IgD-negative memory B cell (primary cell): ENCODE measurements at regions not wholly inside any gene's neighbourhood (a gene's known extent, or its start where the extent isn't known, plus 50 kb on each side); places are given as distances from the start of the nearest gene placed in this dataset.
A peak's percentile ranks its signal among the peaks of the same experiment; 100 is the strongest.

Source experiments
- H3K27ac Mint-ChIP-seq, 3 donors: one replicate each; pipeline ENCODE4 v1.8.0; 2020 to 2022; ENCODE audit warnings: mild to moderate bottlenecking in 3 of 3, mixed read lengths in 3 of 3, moderate library complexity in 1 of 3
- H3K27me3 Mint-ChIP-seq: one replicate; pipeline ENCODE4 v1.8.0; 2021; ENCODE audit warnings: mixed read lengths
- H3K36me3 Mint-ChIP-seq: one replicate; pipeline ENCODE4 v1.8.0; 2020; ENCODE audit warnings: mild to moderate bottlenecking, mixed read lengths
- H3K4me1 Mint-ChIP-seq, 3 donors: one replicate each; pipeline ENCODE4 v1.8.0; 2020 to 2022; ENCODE audit warnings: mixed read lengths in 3 of 3, mild to moderate bottlenecking in 1 of 3
- H3K4me3 Mint-ChIP-seq, 4 donors: one replicate each; pipeline ENCODE4 v1.8.0; 2020 to 2022; ENCODE audit warnings: mild to moderate bottlenecking in 4 of 4, mixed read lengths in 4 of 4, moderate library complexity in 3 of 4
- H3K9me3 Mint-ChIP-seq, 3 donors: one replicate each; pipeline ENCODE4 v1.8.0; 2020 to 2021; ENCODE audit warnings: mixed read lengths in 3 of 3, mild to moderate bottlenecking in 1 of 3

DNA sequence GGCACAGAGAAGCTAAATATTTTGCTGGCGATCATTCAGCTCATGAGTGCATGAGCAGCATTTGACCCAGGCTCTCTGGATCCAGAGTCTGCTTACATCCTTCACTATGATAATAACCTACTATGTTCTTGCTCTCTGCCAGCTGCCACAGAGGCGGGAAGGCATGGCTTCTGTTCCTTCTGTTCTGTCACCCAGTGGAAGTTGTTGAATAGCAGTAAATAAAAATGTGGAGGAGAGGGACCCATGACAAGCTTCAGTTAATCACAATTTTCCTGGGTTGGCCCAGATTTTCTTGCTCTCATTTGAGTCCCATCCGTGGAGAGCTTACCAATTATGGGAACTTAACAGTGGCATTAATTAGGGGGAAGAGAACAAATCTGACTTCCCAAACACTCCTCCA, 250.1 kb upstream of the NOCT start:
- Mint-ChIP-seq H3K9me3 (no peaks in the 10 kb centered on the region), H3K4me1 (no peaks in the 10 kb centered on the region), H3K4me3 (no peak overlapping the region), H3K27me3 (peaks cover 3% of the 10 kb centered on the region), H3K36me3 (no peaks in the 10 kb centered on the region), H3K27ac (no peak overlapping the region)

DNA sequence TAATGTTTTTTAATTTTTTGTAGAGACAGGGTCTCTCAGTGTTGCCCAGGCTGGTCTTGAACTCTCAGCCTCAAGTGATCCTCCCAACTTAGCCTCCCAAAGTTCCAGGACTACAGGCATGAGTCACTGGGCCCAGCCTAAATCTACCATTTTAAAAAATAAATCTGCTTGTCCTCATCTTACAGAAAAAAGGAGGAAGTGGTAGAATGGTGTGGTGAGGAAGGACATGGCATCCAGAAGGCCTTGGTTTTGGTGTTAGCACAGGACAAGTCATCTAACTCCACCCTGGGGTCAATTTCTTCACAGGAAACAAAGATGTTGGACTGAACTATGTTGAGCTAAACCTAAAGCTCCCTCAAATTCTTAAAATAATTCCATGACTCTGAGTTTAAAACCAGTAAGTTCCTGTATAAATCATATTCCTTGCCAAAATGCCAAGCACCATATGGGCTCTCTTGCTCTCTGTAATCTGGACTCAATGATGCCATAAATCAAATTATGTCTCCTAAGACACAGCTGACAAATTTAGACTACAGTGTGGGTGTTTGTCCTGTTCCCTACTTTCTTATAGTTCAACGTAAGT, 253.9 kb upstream of the NOCT start:
- Mint-ChIP-seq H3K4me3 (no peak overlapping the region), H3K4me1 (no peaks in the 10 kb centered on the region), H3K9me3 (no peaks in the 10 kb centered on the region), H3K27ac (no peak overlapping the region), H3K27me3 (peaks cover 6% of the 10 kb centered on the region), H3K36me3 (no peaks in the 10 kb centered on the region)

DNA sequence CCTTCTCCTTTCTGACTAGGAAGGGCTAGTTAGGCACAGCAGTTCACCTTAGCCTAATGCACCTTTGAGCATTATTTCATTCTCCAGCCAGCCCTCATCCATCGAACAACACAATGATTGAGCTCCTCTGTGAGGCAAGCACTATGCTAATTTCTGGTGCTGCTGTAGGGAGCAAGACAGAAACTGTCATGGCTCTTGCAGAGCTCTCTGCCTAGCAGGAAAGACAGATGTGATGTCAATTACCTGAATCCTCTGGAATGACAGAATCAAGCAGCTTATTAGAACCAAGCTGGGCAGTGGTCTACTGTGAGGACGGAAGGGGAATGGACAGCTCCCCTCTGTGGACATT, 256.1 kb upstream of the NOCT start:
- Mint-ChIP-seq H3K27ac (no peak overlapping the region), H3K4me1 (no peaks in the 10 kb centered on the region), H3K27me3 (peaks cover 3% of the 10 kb centered on the region), H3K4me3 (no peak overlapping the region), H3K36me3 (no peaks in the 10 kb centered on the region), H3K9me3 (peaks cover 0 to 4% (median 0%) of the 10 kb centered on the region in 3 donors)

DNA sequence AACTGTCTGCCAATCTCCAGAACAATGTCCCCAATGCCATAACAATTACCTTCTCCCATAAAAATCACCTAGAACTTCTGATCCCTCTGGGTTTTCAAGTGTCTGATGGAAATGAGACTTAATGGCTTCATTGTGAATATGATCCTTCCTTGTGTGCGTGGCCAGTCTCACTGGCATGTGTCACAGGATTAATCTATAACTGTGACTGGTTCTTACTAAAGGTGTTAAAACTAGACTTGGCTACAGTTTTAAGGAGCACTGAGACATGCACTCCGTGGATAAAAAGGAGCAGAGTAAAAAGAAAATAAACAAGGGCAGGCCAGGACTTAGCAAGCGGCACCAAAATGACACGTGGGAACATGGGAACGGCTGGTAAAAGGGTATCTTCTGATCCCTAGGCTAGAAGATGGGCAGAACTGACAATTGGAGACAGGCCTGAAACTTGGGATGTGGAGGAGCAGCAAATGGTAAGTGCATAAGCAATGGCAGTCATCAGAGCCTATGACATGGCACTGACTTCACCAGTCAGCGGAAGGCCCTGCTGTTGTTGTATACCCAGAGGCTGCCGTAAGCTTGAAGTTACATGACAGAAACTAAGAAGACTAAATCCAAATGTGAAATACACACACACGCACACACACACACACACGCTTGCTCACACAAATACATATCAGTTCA, 256.6 kb upstream of the NOCT start:
- Mint-ChIP-seq H3K9me3 (peaks cover 0 to 4% (median 0%) of the 10 kb centered on the region in 3 donors), H3K4me3 (no peak overlapping the region), H3K27me3 (peaks cover 3% of the 10 kb centered on the region), H3K27ac (no peak overlapping the region), H3K4me1 (no peaks in the 10 kb centered on the region), H3K36me3 (no peaks in the 10 kb centered on the region)

DNA sequence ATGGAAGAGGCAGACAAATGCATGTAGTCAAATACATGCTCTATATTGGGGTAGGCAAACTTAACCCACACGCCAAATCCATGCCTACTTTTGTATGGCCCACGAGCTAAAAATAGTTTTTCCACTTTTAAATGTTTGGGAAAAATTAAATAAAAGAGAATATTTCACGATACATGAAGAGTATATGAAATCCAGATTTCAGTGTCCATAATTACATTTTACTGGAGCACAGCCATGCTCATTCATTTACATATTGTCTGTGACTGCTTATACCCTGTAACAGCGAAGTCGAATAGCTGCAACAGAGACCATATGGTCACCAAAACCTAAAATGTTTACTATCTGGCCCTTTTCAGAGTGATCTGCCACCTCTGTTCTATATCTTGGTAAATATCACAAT, 257.4 kb upstream of the NOCT start:
- no peaks in the 10 kb centered on the region for H3K4me1 Mint-ChIP-seq
- peaks cover 2 to 7% (median 4%) of the 10 kb centered on the region in 3 donors for H3K9me3 Mint-ChIP-seq

DNA sequence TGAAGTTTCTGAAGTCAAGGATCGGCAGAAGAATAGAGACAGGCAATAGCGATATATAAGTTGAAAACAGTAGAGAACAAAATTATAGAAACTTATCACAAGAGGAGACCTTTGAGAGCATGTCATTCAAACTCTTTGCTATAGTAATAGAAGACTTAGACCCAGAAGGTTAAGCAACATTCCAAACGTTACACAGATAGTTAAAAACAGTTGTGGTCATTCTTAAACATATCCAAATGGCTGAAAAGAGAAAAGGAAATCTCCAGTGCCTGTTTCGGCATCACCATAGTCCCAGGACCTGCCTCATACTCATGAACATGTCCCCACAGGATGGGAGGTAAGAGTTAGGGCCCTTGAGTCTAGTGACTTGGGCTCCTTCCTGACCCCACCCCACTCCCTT, 258.1 kb upstream of the NOCT start:
- peaks cover 3% of the 10 kb centered on the region for H3K27me3 Mint-ChIP-seq
- H3K4me1 Mint-ChIP-seq = no peaks in the 10 kb centered on the region
- H3K4me3 Mint-ChIP-seq = no peak overlapping the region
- H3K27ac Mint-ChIP-seq = no peak overlapping the region
- H3K9me3 Mint-ChIP-seq = peaks cover 3 to 15% (median 4%) of the 10 kb centered on the region in 3 donors
- H3K36me3 Mint-ChIP-seq = no peaks in the 10 kb centered on the region

More for the DNA sequence above, 257.4 kb upstream of the NOCT start:
- Mint-ChIP-seq H3K4me3 (no peak overlapping the region), H3K27ac (no peak overlapping the region), H3K27me3 (peaks cover 3% of the 10 kb centered on the region), H3K36me3 (no peaks in the 10 kb centered on the region)

DNA sequence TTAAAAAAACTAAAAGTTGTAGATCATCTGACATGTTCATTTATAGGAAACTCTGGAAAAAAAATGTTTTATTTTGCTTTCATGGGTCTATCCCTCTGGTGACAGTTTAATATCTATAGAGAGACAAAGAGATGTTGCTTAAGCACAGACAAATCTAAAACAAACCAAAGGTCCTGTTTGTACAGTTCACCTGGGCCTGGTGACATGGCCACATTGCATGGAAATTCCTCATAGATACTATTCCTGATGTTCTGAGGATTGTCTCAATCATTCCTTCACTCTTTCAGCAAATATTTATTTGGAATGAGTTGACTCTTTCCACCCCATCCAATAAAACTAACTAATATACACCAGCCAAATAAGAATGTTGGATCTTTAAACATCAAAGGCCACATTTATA, 259.1 kb upstream of the NOCT start:
- no peak overlapping the region for H3K4me3 Mint-ChIP-seq
- H3K9me3 Mint-ChIP-seq = peaks cover 3 to 19% (median 4%) of the 10 kb centered on the region in 3 donors
- H3K36me3 Mint-ChIP-seq = no peaks in the 10 kb centered on the region
- H3K27ac Mint-ChIP-seq = no peak overlapping the region
- no peaks in the 10 kb centered on the region for H3K4me1 Mint-ChIP-seq
- H3K27me3 Mint-ChIP-seq = peaks cover 3% of the 10 kb centered on the region

DNA sequence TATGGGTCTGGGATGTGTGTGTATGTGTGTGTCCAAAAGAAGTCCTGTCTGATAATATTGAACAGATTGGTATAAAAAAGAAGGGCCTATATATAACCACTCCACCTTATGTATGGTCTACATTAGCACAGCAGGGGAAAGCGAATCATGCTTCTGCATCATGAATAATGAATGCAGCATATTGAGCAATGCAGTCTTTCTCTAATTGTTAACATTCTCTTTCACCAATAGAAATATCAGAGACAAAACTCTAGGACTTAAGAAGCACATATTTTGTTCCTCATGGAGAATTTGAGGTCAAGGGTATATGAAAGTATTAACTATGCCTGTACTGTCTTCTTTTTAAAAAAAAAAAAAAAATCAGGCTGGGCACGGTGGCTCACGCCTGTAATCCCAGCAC, 264.3 kb upstream of the NOCT start:
- H3K4me1 Mint-ChIP-seq = no peaks in the 10 kb centered on the region
- peaks cover 3 to 19% (median 6%) of the 10 kb centered on the region in 3 donors for H3K9me3 Mint-ChIP-seq
- H3K27ac Mint-ChIP-seq = no peak overlapping the region
- no peaks in the 10 kb centered on the region for H3K36me3 Mint-ChIP-seq
- H3K27me3 Mint-ChIP-seq = no peaks in the 10 kb centered on the region
- no peak overlapping the region for H3K4me3 Mint-ChIP-seq

DNA sequence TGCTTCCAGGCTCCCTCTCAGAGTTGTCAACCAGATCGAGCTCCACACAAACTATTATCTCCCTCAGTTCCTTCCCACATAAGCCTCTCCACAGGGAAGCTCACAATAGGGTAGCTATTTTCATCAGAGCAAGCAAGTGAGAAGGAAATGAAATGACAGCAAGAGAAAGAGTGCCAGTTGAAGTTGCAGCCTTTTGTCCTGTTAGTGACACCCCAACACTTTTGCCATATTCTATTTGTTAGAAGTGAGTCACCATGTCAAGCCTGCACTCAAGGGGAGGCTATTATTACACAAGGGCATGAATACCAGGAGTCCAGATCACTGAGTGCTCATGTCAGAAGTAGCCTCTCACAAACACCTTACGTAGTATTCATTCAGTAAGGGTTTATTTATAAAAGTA, 266.3 kb upstream of the NOCT start:
- Mint-ChIP-seq H3K27ac (no peak overlapping the region), H3K36me3 (no peaks in the 10 kb centered on the region), H3K4me1 (no peaks in the 10 kb centered on the region), H3K9me3 (peaks cover 2 to 19% (median 3%) of the 10 kb centered on the region in 3 donors), H3K4me3 (no peak overlapping the region), H3K27me3 (no peaks in the 10 kb centered on the region)

DNA sequence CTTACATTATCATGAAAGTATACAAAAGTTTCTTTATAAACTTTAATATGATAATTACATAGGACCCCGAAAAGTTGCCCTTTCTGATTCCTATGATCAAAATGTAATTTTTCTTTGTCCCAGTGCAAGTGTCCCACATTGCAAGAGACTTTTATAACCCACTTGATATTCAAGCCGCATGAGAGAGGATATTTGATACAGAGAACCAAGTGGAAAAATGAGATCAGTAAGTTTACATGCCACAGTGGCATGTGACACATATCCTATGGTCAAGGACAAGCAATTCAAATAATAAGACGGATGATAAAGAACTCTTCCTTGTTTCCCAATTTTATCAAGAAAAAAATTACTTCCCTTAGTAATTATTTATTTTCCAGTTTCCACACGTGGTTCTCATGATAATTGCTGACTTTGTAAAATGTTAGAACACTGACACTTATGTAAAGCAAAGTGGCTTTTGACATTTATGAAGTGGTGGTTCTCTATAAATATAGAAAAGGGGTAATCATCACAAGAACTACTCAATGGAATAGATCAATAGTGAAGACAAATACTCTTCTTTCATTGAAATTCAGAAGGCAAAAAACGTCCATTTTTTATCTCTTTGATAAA, 273.7 kb upstream of the NOCT start:
- no peaks in the 10 kb centered on the region for H3K4me1 Mint-ChIP-seq
- H3K27ac Mint-ChIP-seq = no peak overlapping the region
- peak overlapping the region in 1 of 4 donors; percentile 1 for H3K4me3 Mint-ChIP-seq

DNA sequence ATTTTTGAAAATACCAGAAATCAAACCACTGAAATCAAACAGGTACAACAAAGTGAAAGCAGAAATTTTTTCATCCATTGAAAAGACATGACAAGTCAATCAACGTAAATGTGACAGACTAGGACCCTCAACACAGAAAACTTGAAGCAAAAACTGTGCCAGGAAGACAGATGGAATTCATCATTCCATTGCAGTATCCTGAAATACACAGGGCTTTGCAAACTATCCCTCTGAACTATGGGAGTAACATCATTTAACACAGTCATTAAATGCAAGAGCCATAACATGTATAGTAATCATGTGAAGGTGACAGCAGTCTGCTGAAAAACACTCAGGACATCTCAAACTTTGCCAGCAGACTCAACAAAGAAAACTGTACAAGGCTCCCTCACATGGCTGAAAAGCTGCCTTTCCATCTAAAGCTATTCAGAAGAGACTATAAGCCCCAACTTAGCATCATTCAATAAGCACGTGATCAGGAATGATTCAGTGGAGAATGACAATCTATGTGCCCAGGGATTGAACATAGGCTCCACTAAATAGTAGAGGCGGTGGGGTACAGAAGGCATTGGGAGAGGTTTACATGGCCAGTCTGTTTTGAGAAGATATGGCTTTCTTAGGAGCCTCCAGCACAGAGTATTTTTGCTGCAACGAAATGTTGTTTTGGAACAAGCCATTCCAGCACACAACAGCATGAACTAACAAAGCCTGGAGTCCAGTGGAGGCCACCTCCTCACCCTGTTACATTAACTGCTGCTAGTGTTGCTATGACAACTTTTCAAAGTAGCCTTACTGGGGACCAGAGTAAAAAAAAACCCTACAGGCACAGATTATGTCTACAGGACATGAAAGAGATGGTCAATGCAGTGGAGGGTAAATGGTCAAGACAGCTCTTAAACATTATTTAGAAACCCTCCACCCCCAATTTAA, 274.5 kb upstream of the NOCT start:
- peaks cover 0 to 5% (median 0%) of the 10 kb centered on the region in 3 donors for H3K9me3 Mint-ChIP-seq
- H3K4me3 Mint-ChIP-seq = no peak overlapping the region
- H3K27me3 Mint-ChIP-seq = no peaks in the 10 kb centered on the region
- H3K36me3 Mint-ChIP-seq = no peaks in the 10 kb centered on the region
- no peaks in the 10 kb centered on the region for H3K4me1 Mint-ChIP-seq
- no peak overlapping the region for H3K27ac Mint-ChIP-seq

More for the DNA sequence above, 273.7 kb upstream of the NOCT start:
- H3K9me3 Mint-ChIP-seq = peaks cover 0 to 5% (median 0%) of the 10 kb centered on the region in 3 donors
- no peaks in the 10 kb centered on the region for H3K27me3 Mint-ChIP-seq
- H3K36me3 Mint-ChIP-seq = no peaks in the 10 kb centered on the region

DNA sequence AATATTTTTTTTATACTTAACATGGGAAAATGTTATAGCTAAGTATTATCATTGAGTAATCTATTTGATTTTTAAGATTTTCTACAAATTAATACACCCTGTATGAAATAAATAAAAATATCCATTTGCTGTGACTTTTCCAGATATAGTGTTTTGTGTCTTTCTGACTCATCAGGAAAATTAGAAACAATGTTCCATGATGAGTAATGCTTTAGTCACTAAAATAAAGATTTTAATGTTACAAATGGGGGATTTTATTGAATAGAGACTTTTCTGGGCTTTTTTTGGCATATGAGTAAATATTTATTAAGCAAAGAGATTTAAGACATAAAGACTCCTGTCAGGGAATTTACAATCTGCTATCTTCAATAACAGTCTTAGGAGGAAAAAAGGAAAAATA, 279.2 kb upstream of the NOCT start:
- Mint-ChIP-seq H3K4me3 (no peak overlapping the region), H3K27ac (no peak overlapping the region), H3K36me3 (no peaks in the 10 kb centered on the region), H3K4me1 (no peaks in the 10 kb centered on the region), H3K27me3 (no peaks in the 10 kb centered on the region), H3K9me3 (peaks cover 0 to 4% (median 0%) of the 10 kb centered on the region in 3 donors)

DNA sequence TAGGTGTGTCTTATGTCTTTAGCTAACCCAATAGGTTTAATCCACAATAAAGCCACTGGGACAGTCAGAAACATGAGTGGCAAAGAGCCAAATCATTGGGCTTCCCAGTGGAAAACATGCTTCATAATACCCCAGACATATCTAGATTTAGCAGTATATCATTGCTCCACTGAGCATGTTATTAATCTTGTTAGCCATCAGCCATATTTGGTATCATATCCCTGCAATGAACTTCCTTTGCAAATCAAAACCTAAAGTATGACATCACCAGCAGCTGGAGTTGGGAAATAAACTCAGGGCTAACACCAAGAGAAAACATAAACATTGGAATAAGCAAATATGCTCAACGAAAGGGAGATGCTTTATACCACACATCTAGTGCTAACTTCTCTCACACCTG, 280.8 kb upstream of the NOCT start:
- Mint-ChIP-seq H3K4me1 (no peaks in the 10 kb centered on the region), H3K27me3 (no peaks in the 10 kb centered on the region), H3K36me3 (no peaks in the 10 kb centered on the region), H3K9me3 (peaks cover 0 to 1% (median 0%) of the 10 kb centered on the region in 3 donors), H3K27ac (no peak overlapping the region), H3K4me3 (no peak overlapping the region)

DNA sequence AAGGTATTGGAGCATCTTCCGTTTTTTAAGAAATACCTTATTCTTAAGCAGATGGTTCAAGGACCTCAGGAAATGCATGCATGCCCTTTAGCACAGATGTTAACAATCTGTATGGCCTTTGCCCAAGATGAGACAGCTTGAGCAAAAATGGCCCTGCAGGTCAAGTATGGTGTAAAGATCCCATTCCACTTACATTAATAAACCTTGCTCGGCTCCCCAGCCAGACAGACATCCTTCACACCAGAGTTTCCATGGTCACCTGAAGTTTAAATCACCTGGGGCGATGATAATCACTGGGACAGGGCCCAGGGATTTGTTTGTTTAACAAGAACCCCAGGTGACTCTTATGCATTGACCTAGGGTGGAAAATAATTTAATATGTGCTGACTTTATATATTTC, 287.0 kb upstream of the NOCT start:
- Mint-ChIP-seq H3K4me3 (no peak overlapping the region), H3K27ac (no peak overlapping the region), H3K4me1 (no peaks in the 10 kb centered on the region), H3K27me3 (no peaks in the 10 kb centered on the region), H3K36me3 (no peaks in the 10 kb centered on the region), H3K9me3 (peaks cover 0 to 1% (median 0%) of the 10 kb centered on the region in 3 donors)

DNA sequence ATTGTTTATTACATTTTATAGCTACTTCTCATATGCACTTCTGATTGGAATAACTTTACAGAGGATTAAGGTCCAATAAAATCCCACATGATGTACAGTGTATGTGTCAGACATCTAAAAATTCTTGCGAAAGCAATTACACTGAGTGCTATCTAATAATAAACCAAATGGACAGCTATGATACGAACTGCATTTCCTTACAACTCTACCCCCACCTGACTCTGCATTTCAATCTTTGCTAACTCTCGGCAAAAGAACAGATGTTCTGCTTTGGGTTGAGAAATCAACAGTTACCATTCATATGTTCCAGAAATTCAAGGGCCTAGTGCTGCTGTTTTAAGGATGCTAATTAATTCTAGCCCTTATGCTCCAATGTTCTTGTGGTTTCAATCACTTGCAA, 287.9 kb upstream of the NOCT start:
- no peak overlapping the region for H3K4me3 Mint-ChIP-seq
- H3K4me1 Mint-ChIP-seq = no peaks in the 10 kb centered on the region
- peaks cover 0 to 4% (median 0%) of the 10 kb centered on the region in 3 donors for H3K9me3 Mint-ChIP-seq
- no peaks in the 10 kb centered on the region for H3K27me3 Mint-ChIP-seq
- H3K36me3 Mint-ChIP-seq = no peaks in the 10 kb centered on the region
- H3K27ac Mint-ChIP-seq = no peak overlapping the region
